Fibroblast of mammary gland (primary cell): ENCODE measurements at regions not wholly inside any gene's neighbourhood (a gene's known extent, or its start where the extent isn't known, plus 50 kb on each side); places are given as distances from the start of the nearest gene placed in this dataset.

Source experiments
- DNase-seq: peaks from one replicate; pipeline ENCODE4 v3.0.0-alpha.2; 2010; ENCODE audit warnings: low read depth
- H3K4me3 ChIP-seq: 2 replicates; pipeline ENCODE4 v1.5.1; 2011; ENCODE audit warnings: low read depth, mild to moderate bottlenecking, low read length, moderate library complexity; ENCODE audit not compliant: control insufficient read depth
- TF ChIP-seq, protein P1 (sequence below): conservative IDR thresholded peaks from 2 replicates; pipeline ENCODE4 v1.5.1; 2011; ENCODE audit warnings: low read depth, low read length, inconsistent platforms; ENCODE audit not compliant: control insufficient read depth, insufficient read depth

DNA sequence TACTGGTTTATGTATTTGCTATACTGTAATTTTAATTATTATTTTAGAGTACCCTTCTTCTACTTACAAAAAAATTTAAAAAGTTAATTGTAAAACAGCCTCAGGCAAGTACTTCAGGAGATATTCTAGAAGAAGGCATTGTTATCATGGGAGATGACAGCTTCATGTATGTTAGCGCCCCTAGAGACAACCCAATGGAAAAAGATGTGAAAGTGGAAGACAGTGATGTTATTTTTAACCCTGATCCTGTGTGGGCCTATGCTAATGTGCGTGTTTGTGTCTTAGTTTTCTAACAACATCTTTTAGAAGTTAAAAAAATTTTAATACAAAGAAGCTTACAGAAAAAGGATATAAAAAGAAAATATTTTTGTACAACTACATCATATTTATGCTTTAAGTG, 205.0 kb downstream of the FAM76B start:
- TF ChIP-seq, protein P1, sequence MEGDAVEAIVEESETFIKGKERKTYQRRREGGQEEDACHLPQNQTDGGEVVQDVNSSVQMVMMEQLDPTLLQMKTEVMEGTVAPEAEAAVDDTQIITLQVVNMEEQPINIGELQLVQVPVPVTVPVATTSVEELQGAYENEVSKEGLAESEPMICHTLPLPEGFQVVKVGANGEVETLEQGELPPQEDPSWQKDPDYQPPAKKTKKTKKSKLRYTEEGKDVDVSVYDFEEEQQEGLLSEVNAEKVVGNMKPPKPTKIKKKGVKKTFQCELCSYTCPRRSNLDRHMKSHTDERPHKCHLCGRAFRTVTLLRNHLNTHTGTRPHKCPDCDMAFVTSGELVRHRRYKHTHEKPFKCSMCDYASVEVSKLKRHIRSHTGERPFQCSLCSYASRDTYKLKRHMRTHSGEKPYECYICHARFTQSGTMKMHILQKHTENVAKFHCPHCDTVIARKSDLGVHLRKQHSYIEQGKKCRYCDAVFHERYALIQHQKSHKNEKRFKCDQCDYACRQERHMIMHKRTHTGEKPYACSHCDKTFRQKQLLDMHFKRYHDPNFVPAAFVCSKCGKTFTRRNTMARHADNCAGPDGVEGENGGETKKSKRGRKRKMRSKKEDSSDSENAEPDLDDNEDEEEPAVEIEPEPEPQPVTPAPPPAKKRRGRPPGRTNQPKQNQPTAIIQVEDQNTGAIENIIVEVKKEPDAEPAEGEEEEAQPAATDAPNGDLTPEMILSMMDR = no peak
- DNase-seq = no peak
- no peak overlapping the region for H3K4me3 ChIP-seq

DNA sequence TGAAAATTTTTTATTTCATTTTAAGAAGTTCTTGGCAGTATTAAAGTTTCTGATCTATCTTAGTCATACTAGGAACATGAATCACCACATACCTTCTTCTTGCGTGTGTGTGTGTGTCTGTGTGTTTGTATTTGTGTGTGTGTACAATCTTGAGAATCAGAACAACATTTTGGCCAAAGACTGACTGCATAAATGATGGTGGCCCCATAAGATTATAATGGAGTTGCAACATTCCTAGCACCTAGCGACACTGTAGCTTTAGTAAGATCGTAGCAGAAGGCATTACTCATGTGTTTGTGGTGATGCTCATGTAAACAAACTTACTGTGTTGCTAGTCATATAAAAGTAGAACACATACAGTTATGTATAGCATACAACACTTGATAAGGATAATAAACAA, 205.4 kb downstream of the FAM76B start:
- no peak overlapping the region for H3K4me3 ChIP-seq
- peak; percentile 78 for DNase-seq
- TF ChIP-seq, protein P1 = no peak

DNA sequence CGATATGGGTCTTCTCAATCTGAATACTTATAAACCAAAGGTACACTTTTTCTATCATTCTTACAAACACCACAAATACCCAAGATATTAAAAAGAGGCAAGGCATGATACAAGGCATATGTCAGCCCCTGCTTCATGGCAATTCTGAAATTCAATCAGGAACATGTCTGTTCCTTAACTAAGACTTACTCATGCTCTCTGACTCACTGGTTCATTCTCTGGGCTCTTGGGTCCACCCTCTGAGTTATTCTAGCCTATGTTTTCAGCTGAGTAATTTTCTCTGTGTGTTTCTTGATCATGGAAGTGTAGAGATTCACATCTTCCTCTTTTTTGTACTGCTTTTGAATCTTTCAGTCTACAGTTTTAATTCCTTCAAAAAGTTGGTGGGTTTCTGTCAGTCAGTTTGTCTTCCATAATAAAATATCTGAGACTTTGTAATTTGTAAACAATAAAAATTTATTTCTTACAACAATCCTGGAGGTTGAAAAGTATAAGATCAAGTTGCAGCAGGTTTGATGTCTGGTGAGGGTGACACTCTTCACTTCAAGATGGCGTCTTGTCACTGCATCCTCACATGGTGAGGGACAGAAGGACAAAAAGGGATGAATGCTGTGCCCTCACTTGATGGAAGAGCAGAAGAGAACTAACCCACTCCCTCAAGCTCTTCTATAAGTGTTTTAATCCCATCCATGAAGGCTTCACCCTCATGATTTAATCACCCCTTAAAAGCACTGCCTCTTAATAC, 211.7 kb downstream of the FAM76B start:
- TF ChIP-seq, protein P1 = no peak
- DNase-seq = peak; percentile 92
- H3K4me3 ChIP-seq = no peak overlapping the region

DNA sequence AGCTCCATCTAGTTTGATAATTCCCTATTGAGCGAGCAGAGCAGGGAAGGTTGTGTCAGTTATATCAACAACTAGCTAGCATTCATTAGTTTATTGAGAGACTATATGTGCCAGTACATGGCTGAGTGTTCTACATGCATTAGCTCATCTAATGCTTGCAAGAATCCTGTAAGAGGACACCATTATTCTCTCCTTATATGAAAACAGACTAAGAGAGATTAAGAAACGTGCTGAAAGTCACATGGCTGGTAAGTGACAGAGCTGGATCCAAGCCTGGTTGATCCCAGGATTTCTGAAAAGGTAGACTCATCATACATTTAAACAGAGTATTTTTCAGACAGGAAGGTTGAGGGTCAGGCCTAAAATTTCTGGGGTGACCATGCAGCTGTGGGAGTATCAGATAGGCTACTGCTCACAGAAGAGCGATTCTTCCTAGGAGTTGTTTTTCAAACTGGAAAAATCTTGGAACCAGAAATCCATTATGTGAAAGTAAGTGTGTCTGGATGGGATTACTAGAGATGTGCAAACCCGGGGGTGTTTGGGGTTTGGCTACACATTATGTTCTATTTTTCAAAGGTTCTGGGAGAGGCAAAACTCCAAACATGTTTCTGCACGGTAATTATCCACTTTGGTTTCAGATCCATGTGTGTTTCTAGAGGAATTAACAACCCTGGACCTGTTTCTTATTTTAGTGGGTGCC, 213.3 kb downstream of the FAM76B start:
- peak; percentile 52 for DNase-seq
- TF ChIP-seq, protein P1 = no peak
- no peak overlapping the region for H3K4me3 ChIP-seq

DNA sequence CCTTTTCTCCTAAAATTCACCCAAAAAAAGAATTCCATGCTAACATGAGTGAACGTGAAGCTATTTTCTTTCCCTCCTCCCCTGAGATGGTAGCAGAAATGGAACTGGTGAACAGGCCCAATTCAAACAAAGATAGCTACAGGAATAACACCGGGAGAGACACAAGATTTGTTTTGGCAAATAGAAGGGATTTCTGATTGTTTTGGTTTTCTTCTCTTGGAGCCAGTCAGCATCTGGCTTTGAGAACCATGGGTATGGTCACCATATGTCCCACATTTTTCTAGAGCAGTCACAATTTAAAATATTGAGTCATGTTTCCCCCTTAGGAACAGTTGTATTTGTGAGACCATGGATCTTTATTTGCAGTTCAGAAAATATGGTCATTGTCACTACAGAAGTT, 214.1 kb downstream of the FAM76B start:
- DNase-seq = peak; percentile 81
- TF ChIP-seq, protein P1 = no peak
- no peak overlapping the region for H3K4me3 ChIP-seq

DNA sequence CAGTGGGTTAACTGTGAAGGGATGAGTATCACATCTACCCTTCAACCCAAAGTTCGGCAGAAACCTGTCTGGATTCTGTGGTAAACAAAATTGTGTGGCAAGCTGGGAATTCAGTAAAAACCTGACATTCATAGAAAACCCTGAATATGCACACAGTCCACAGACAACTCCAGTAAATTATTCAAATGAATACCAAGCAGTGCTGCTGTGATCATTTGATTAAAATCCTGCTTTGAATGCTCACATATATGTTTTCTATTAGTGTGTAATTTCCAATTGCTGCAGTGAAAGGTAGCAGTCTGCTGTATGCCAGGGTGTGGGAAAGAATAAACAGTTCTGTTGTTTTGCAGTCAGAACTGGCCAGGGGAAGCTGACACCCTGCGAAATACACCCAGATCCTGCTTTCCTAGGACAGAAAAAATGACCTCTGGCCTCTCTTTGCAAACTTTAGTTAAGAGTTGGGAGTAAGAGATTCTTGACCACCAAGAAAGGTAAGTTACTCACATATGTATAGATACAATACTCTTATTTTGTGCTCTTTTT, 217.8 kb downstream of the FAM76B start:
- TF ChIP-seq, protein P1 = no peak
- H3K4me3 ChIP-seq = no peak overlapping the region
- no peak for DNase-seq
